ENCODE measurements at regions not wholly inside any gene's neighbourhood (a gene's known extent, or its start where the extent isn't known, plus 50 kb on each side); places are given as distances from the start of the nearest gene placed in this dataset.

DNA sequence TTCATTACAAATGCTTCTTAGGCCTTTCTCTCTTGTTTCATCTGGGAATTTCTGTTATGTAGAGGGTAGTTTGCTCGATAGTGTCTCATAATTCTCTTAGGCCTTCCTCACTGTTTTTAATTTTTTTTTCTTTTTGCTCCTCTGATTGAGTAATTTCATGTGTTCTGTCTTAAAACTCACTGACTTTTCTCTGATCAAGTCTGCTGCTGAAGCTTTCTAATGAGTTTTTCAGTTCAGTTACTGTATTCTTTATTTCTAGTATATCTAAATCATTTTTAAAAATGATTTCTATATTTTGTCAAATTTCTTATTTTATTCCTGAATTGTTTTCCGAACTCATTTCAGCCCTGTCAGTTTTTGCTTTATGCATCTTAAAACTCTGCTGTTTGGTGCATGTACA lies 228.0 kb downstream of the MID1IP1 start:
- TF ChIP-seq POLR2AphosphoS5 (IDR thresholded peaks at IDR 0.05; ENCODE audit: low read depth, low read length): no peak
- no peak for TF ChIP-seq TAF1 (IDR thresholded peaks at IDR 0.05; ENCODE audit: borderline replicate concordance, low read depth, low read length)

Data from GM12892 (cell line).